H1 (cell line): ENCODE measurements at regions not wholly inside any gene's neighbourhood (a gene's known extent, or its start where the extent isn't known, plus 50 kb on each side); places are given as distances from the start of the nearest gene placed in this dataset.

Experiments
- CTCF ChIA-PET: fragments of 300-600 bp; sonication (Branson Sonifier 250); formaldehyde crosslinking; loops from one replicate; lab custom pipeline; 2021; ENCODE audit not compliant: partially characterized antibody; lab: Charles Lee
- POLR2A ChIA-PET: fragments of 300-600 bp; sonication (Branson Sonifier 250); formaldehyde crosslinking; loops from one replicate; lab custom pipeline; 2021; ENCODE audit warnings: inconsistent platforms; ENCODE audit not compliant: partially characterized antibody; lab: Charles Lee
- DNase-seq, 2 experiments: peaks; one replicate each; pipeline versions ENCODE4 v3.0.0 to v3.0.0-alpha.2; 2010 to 2022; ENCODE audit warnings: low spot score in 2 of 2, low read depth in 1 of 2, mixed read lengths in 1 of 2
- FAIRE-seq: peaks from 2 replicates; lab custom pipeline; 2011; peaks lifted over from hg19 to GRCh38; lab: Jason Lieb, UNC
- H2AFZ ChIP-seq: 2 replicates; pipeline ENCODE4 v1.8.1; 2012; ENCODE audit warnings: low read length, inconsistent platforms
- H2AK5ac ChIP-seq: 2 replicates; pipeline ENCODE4 v1.6.1; 2013; ENCODE audit warnings: low read depth, low read length
- H2BK120ac ChIP-seq: replicated peaks from 2 replicates; pipeline ENCODE3; 2013; ENCODE audit warnings: low read depth, low read length, inconsistent platforms
- H2BK12ac ChIP-seq: 2 replicates; pipeline ENCODE4 v1.6.1; 2013; ENCODE audit warnings: low read depth, low read length
- H2BK15ac ChIP-seq: 2 replicates; pipeline ENCODE4 v1.6.1; 2013; ENCODE audit warnings: low read length
- H2BK20ac ChIP-seq: 2 replicates; pipeline ENCODE4 v1.6.1; 2013; ENCODE audit warnings: low read length
- H2BK5ac ChIP-seq: 2 replicates; pipeline ENCODE4 v1.6.1; 2013; ENCODE audit warnings: low read depth, low read length
- H3K14ac ChIP-seq: 2 replicates; pipeline ENCODE4 v1.6.1; 2013; ENCODE audit warnings: inconsistent platforms; ENCODE audit not compliant: insufficient read length
- H3K18ac ChIP-seq: 2 replicates; pipeline ENCODE4 v1.6.1; 2013; ENCODE audit warnings: low read length; ENCODE audit errors: extremely low read depth
- H3K23ac ChIP-seq: 2 replicates; pipeline ENCODE4 v1.6.1; 2013; ENCODE audit warnings: inconsistent platforms; ENCODE audit not compliant: insufficient read length
- H3K23me2 ChIP-seq: 2 replicates; pipeline ENCODE4 v1.6.1; 2013; ENCODE audit warnings: low read depth, low read length
- H3K27ac ChIP-seq: 2 replicates; pipeline ENCODE4 v1.6.1; 2011; ENCODE audit warnings: low read depth, low read length, inconsistent platforms
- H3K27me3 ChIP-seq, 4 experiments: replicated peaks in 1 of 4; 1 replicate in 1 of 4; 2 replicates in 3 of 4; pipeline versions ENCODE4 v1.6.1 to v1.8.1; 2011 to 2013; ENCODE audit warnings: low read length in 3 of 4, mild to moderate bottlenecking in 3 of 4, inconsistent platforms in 2 of 4, mixed read lengths in 2 of 4, moderate library complexity in 1 of 4; ENCODE audit not compliant: control insufficient read depth in 3 of 4, insufficient read depth in 3 of 4; ENCODE audit errors: extremely low read depth in 1 of 4
- H3K36me3 ChIP-seq, 4 experiments: 2 replicates each; pipeline versions ENCODE4 v1.6.1 to v1.8.1; 2011 to 2013; ENCODE audit warnings: mild to moderate bottlenecking in 4 of 4, low read length in 3 of 4, moderate library complexity in 2 of 4, control low read depth in 1 of 4, inconsistent platforms in 1 of 4; ENCODE audit not compliant: insufficient read depth in 4 of 4, control insufficient read depth in 2 of 4
- H3K4ac ChIP-seq: replicated peaks from 2 replicates; pipeline ENCODE3; 2013; ENCODE audit warnings: low read length, low read depth, mixed read lengths, inconsistent platforms; ENCODE audit not compliant: insufficient read length
- H3K4me1 ChIP-seq, 4 experiments: replicated peaks in 1 of 4; 1 replicate in 1 of 4; 2 replicates in 3 of 4; pipeline versions ENCODE4 v1.6.1 to v1.8.1; 2011 to 2013; ENCODE audit warnings: low read length in 3 of 4, inconsistent platforms in 2 of 4, mixed read lengths in 1 of 4; ENCODE audit not compliant: insufficient read depth in 4 of 4, control insufficient read depth in 3 of 4
- H3K4me2 ChIP-seq, 2 experiments: 2 replicates each; pipeline versions ENCODE4 v1.6.1 to v1.8.1; 2011 to 2013; ENCODE audit warnings: low read depth in 2 of 2, low read length in 2 of 2, control low read depth in 1 of 2, inconsistent platforms in 1 of 2, mild to moderate bottlenecking in 1 of 2; ENCODE audit not compliant: insufficient read depth in 1 of 2
- H3K4me3 ChIP-seq, 4 experiments: fragments of 200-600, 300-600 bp in 1 of 4; sonication (generic), shearing (Covaris generic), sonication (Bioruptor Twin) in 1 of 4; 2 replicates each; pipeline versions ENCODE4 v1.5.1 to v1.8.1; 2011 to 2016; ENCODE audit warnings: low read length in 4 of 4, low read depth in 3 of 4, control low read depth in 2 of 4, inconsistent platforms in 2 of 4, mild to moderate bottlenecking in 2 of 4, mixed read lengths in 1 of 4, moderate library complexity in 1 of 4; ENCODE audit not compliant: insufficient read depth in 2 of 4; ENCODE audit errors: extremely low read depth in 1 of 4
- H3K56ac ChIP-seq: replicated peaks from 2 replicates; pipeline ENCODE3; 2013; ENCODE audit warnings: low read depth, mild to moderate bottlenecking, mixed read lengths, low read length, inconsistent platforms; ENCODE audit not compliant: insufficient read length
- H3K79me1 ChIP-seq: 2 replicates; pipeline ENCODE4 v1.6.1; 2013; ENCODE audit warnings: low read depth, low read length, control low read depth
- H3K79me2 ChIP-seq, 2 experiments: 2 replicates each; pipeline versions ENCODE4 v1.6.1 to v1.8.1; 2012 to 2013; ENCODE audit warnings: low read length in 2 of 2, mild to moderate bottlenecking in 2 of 2, inconsistent platforms in 1 of 2; ENCODE audit not compliant: insufficient read depth in 2 of 2, control insufficient read depth in 1 of 2
- H3K9ac ChIP-seq, 4 experiments: replicated peaks in 1 of 4; 1 replicate in 1 of 4; 2 replicates in 3 of 4; pipeline versions ENCODE4 v1.6.1 to v1.8.1; 2011 to 2013; ENCODE audit warnings: low read depth in 3 of 4, low read length in 3 of 4, control low read depth in 2 of 4, mild to moderate bottlenecking in 2 of 4, moderate library complexity in 2 of 4, inconsistent platforms in 1 of 4; ENCODE audit errors: extremely low read depth in 1 of 4
- H3K9me3 ChIP-seq, 2 experiments: 2 replicates each; pipeline versions ENCODE4 v1.6.1 to v1.8.1; 2012 to 2013; ENCODE audit warnings: mild to moderate bottlenecking in 2 of 2, moderate library complexity in 2 of 2, control low read depth in 1 of 2, inconsistent platforms in 1 of 2, low read depth in 1 of 2, low read length in 1 of 2, mixed read lengths in 1 of 2; ENCODE audit not compliant: insufficient read depth in 2 of 2
- H4K20me1 ChIP-seq, 2 experiments: replicated peaks in 1 of 2; 2 replicates each; pipeline versions ENCODE3 to v1.8.1; 2011 to 2013; ENCODE audit warnings: inconsistent platforms in 2 of 2, low read length in 2 of 2, mild to moderate bottlenecking in 1 of 2; ENCODE audit not compliant: insufficient read depth in 2 of 2, control insufficient read depth in 1 of 2
- H4K5ac ChIP-seq: 2 replicates; pipeline ENCODE4 v1.6.1; 2013; ENCODE audit warnings: low read length, low read depth, mixed read lengths, inconsistent platforms; ENCODE audit not compliant: insufficient read length
- H4K8ac ChIP-seq: 2 replicates; pipeline ENCODE4 v1.8.0; 2013; ENCODE audit warnings: mild to moderate bottlenecking, moderate library complexity, low read length, inconsistent platforms; ENCODE audit not compliant: insufficient read depth; ENCODE audit errors: extremely low read depth
- H4K91ac ChIP-seq: replicated peaks from 2 replicates; pipeline ENCODE3; 2013; ENCODE audit warnings: low read length, mixed read lengths, inconsistent platforms; ENCODE audit not compliant: insufficient read length
- BACH1 ChIP-seq: IDR thresholded peaks from 2 replicates; pipeline ENCODE4 v1.6.1; 2012; ENCODE audit warnings: low read length, improper control_type of control experiment
- BRCA1 ChIP-seq: IDR thresholded peaks from 2 replicates; pipeline ENCODE4 v1.6.1; 2012; ENCODE audit warnings: low read depth, low read length, improper control_type of control experiment
- CBX5 ChIP-seq: fragments of 300-800, 300-1000 bp; sonication (generic); IDR thresholded peaks from 2 replicates; pipeline ENCODE4 v1.7.1; 2016; ENCODE audit warnings: antibody characterized with exemption, low read length, low read depth
- CTBP2 ChIP-seq: IDR thresholded peaks from 2 replicates; pipeline ENCODE4 v1.7.0; 2011; ENCODE audit warnings: borderline replicate concordance, mild to moderate bottlenecking, moderate library complexity, mixed read lengths, low read length; ENCODE audit not compliant: insufficient read depth, insufficient read length
- EZH2 ChIP-seq: fragments of 200-600 bp; sonication (generic); IDR thresholded peaks from 2 replicates; pipeline ENCODE4 v1.7.1; 2012; ENCODE audit warnings: low read depth, mild to moderate bottlenecking, moderate library complexity, low read length, inconsistent platforms; ENCODE audit not compliant: severe bottlenecking
- HDAC2 ChIP-seq, 2 experiments: fragments of 300-600 bp in 1 of 2; sonication (generic) in 1 of 2; IDR thresholded peaks; 2 replicates each; pipeline ENCODE4 v1.6.1; 2011 to 2012; ENCODE audit warnings: low read depth in 2 of 2, low read length in 2 of 2, mild to moderate bottlenecking in 2 of 2, moderate library complexity in 2 of 2, borderline replicate concordance in 1 of 2, inconsistent platforms in 1 of 2
- HDAC6 ChIP-seq: IDR thresholded peaks from one replicate; pipeline ENCODE4 v1.7.1; 2012; ENCODE audit warnings: low read depth, mild to moderate bottlenecking, inconsistent platforms, low read length, moderate library complexity
- KDM1A ChIP-seq: fragments of 200-600, 300-600 bp; sonication (generic); IDR thresholded peaks from 2 replicates; pipeline ENCODE4 v1.7.1; 2016; ENCODE audit warnings: mild to moderate bottlenecking, low read length, borderline replicate concordance
- MAFK ChIP-seq: IDR thresholded peaks from 2 replicates; pipeline ENCODE4 v1.6.1; 2012; ENCODE audit warnings: low read depth, mild to moderate bottlenecking, improper control_type of control experiment, low read length
- NANOG ChIP-seq: IDR thresholded peaks from 2 replicates; pipeline ENCODE4 v1.6.1; 2011; ENCODE audit warnings: low read length, low read depth, mild to moderate bottlenecking, inconsistent platforms; ENCODE audit not compliant: insufficient read depth, poor library complexity, severe bottlenecking
- POLR2AphosphoS5 ChIP-seq: IDR thresholded peaks from 2 replicates; pipeline ENCODE4 v1.6.1; 2011; ENCODE audit warnings: low read depth, low read length
- RAD21 ChIP-seq, 2 experiments: IDR thresholded peaks in 1 of 2; conservative IDR thresholded peaks in 1 of 2; 2 replicates each; pipeline ENCODE4 v1.6.1; 2011; ENCODE audit warnings: low read depth in 2 of 2, low read length in 2 of 2, improper control_type of control experiment in 1 of 2, inconsistent platforms in 1 of 2, mild to moderate bottlenecking in 1 of 2, moderate library complexity in 1 of 2
- SP1 ChIP-seq: IDR thresholded peaks from 2 replicates; pipeline ENCODE4 v1.6.1; 2011; ENCODE audit warnings: low read depth, low read length
- SP2 ChIP-seq: IDR thresholded peaks from 2 replicates; pipeline ENCODE4 v1.6.1; 2012; ENCODE audit warnings: mild to moderate bottlenecking, low read length, inconsistent platforms
- SUZ12 ChIP-seq: fragments of 200-600 bp; sonication (generic); IDR thresholded peaks from 2 replicates; pipeline ENCODE4 v1.6.1; 2012; ENCODE audit warnings: mild to moderate bottlenecking, inconsistent platforms, low read length, moderate library complexity, mixed read lengths
- WGBS, 2 experiments: shearing (Covaris generic) in 1 of 2; methylation state at CpG; one replicate each; pipeline versions ENCODE4 v1.1.6 to v1.1.7; 2013 to 2015; ENCODE audit warnings: low lambda C conversion rate in 2 of 2, mixed read lengths in 2 of 2, inconsistent platforms in 1 of 2, low coverage in 1 of 2, missing lambda C conversion rate in 1 of 2; ENCODE audit not compliant: insufficient replicate concordance in 2 of 2, insufficient coverage in 1 of 2, insufficient read length in 1 of 2; ENCODE audit errors: extremely low coverage in 1 of 2, missing lambda C conversion rate in 1 of 2; 5-methylcytosine and 5-hydroxymethylcytosine counted together

DNA sequence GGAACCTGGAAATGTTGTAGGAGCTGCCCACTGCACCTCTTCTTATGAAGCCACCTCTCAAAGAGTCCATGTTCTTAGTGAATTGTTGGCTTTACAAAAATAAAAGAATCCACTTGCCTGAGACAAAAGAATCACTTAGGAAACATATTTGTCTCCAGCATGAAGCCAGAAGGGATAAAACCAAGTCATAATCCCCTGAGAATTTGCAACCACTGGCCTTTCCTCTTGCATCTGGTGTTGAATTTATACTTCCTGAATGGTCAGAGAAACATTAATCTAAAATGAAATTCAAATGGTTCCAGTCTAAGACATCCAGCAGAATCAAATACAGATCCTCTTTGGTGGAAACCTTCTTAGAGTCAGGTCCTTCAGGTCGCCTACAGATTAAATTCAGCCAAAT is 192.5 kb upstream of the ECI2 start:
- DNase-seq (no peak), FAIRE-seq (no peak)
- Histone ChIP-seq H4K20me1 (no peaks in the 10 kb centered on the region), H2BK20ac (no peak overlapping the region), H3K79me2 (no peaks in the 10 kb centered on the region), H3K79me1 (no peaks in the 10 kb centered on the region), H3K4me2 (no peak overlapping the region), H3K4ac (no peak overlapping the region), H4K8ac (no peak overlapping the region), H3K4me3 (no peak overlapping the region), H3K9me3 (no peaks in the 10 kb centered on the region), H3K56ac (no peak overlapping the region), H2AK5ac (no peak overlapping the region), H3K4me1 (peaks cover 0 to 6% (median 4%) of the 10 kb centered on the region in 4 experiments; a peak in 3 of 7 replicates), H2AFZ (no peak overlapping the region), H4K5ac (no peak overlapping the region), H3K14ac (no peak overlapping the region), H3K9ac (no peak overlapping the region), H3K36me3 (no peaks in the 10 kb centered on the region), H2BK120ac (no peak overlapping the region), H4K91ac (no peak overlapping the region), H3K27ac (no peak overlapping the region), H2BK15ac (no peak overlapping the region), H3K18ac (no peak overlapping the region), H3K23me2 (no peaks in the 10 kb centered on the region), H2BK5ac (no peak overlapping the region), H2BK12ac (no peak overlapping the region), H3K23ac (no peak overlapping the region), H3K27me3 (no peaks in the 10 kb centered on the region)
- 88% methylated on average over 1 of the region's 1 CpG; no CpG with 5 or more reads in 1 of the 2 experiments for WGBS, 2 experiments
- POLR2A ChIA-PET: no interaction called here
- CTCF ChIA-PET: interaction anchor here (0.5 to 1.5 kb wide), 3 partner anchors 10 to 56 kb away, joined by 3 read pairs; no protein-coding TSS in a partner anchor
- no peak for TF ChIP-seq SP1
- TF ChIP-seq POLR2AphosphoS5: no peak
- TF ChIP-seq EZH2: no peak
- TF ChIP-seq CBX5: no peak
- no peak for TF ChIP-seq KDM1A
- no peak for TF ChIP-seq NANOG
- no peak for TF ChIP-seq HDAC6
- no peak for TF ChIP-seq SP2
- no peak for TF ChIP-seq HDAC2 (IDR thresholded peaks at IDR 0.05; ENCODE audit: borderline replicate concordance in 1 of 2, low read depth in 2 of 2, low read length in 2 of 2)
- TF ChIP-seq BRCA1: no peak
- no peak for TF ChIP-seq MAFK
- TF ChIP-seq CTBP2: no peak
- no peak for TF ChIP-seq RAD21 (IDR thresholded peaks at IDR 0.05 in 1 of 2, conservative IDR thresholded peaks at IDR 0.05 in 1 of 2; ENCODE audit: low read depth in 2 of 2, low read length in 2 of 2)
- no peak for TF ChIP-seq BACH1
- no peak for TF ChIP-seq SUZ12
